Gastrocnemius medialis (tissue), 4 donors: ENCODE measurements at regions not wholly inside any gene's neighbourhood (a gene's known extent, or its start where the extent isn't known, plus 50 kb on each side); places are given as distances from the start of the nearest gene placed in this dataset.

Experiments
- ATAC-seq, 2 donors: fragments of 150-250 bp; one replicate each; pipeline ENCODE4 v1.9.1; 2016
- DNase-seq, 2 donors: peaks; one replicate each; pipeline ENCODE4 v3.0.0-alpha.2; 2019
- H3K27ac ChIP-seq, 4 donors: fragments of 200-600 bp; sonication (generic); 1 replicate in 1 of 4; 2 replicates in 3 of 4; pipeline ENCODE4 v1.5.1; 2016 to 2018; ENCODE audit warnings: mild to moderate bottlenecking in 2 of 4, moderate library complexity in 1 of 4
- H3K27me3 ChIP-seq, 3 donors: fragments of 200-600 bp; sonication (generic) in 2 of 3; 1 replicate in 1 of 3; 2 replicates in 2 of 3; pipeline versions ENCODE4 v1.5.1 to v1.6.0; 2016 to 2019; ENCODE audit warnings: mild to moderate bottlenecking in 1 of 3, moderate library complexity in 1 of 3
- H3K36me3 ChIP-seq, 2 donors: fragments of 200-600 bp; sonication (generic) in 1 of 2; one replicate each; pipeline ENCODE4 v1.5.1; 2017 to 2018
- H3K4me1 ChIP-seq, 2 donors: fragments of 200-600 bp; sonication (generic) in 1 of 2; one replicate each; pipeline ENCODE4 v1.5.1; 2016 to 2017; ENCODE audit warnings: mild to moderate bottlenecking in 2 of 2
- H3K4me3 ChIP-seq, 4 donors: fragments of 200-600 bp; sonication (generic) in 3 of 4; 1 replicate in 1 of 4; 2 replicates in 3 of 4; pipeline ENCODE4 v1.5.1; 2016 to 2019; ENCODE audit warnings: mild to moderate bottlenecking in 2 of 4
- H3K9me3 ChIP-seq, 3 donors: fragments of 200-600 bp; sonication (generic) in 2 of 3; 1 replicate in 1 of 3; 2 replicates in 2 of 3; pipeline ENCODE4 v1.5.1; 2016 to 2019
- POLR2A ChIP-seq, 2 donors: fragments of 450-650 bp; IDR thresholded peaks; one replicate each; pipeline ENCODE4 v1.6.1; 2017; ENCODE audit warnings: antibody characterized with exemption in 2 of 2, mild to moderate bottlenecking in 2 of 2, moderate library complexity in 2 of 2
- in situ Hi-C, 4 donors: fragments of 200-750 bp; cut with MboI; loops; one replicate each; pipeline versions ENCODE4 v1.15.0 to v1.8.0; 2017; ENCODE audit warnings: low sequenced_read_pairs in 4 of 4
- intact Hi-C: fragments of 100-400 bp; cut with DNase I; formaldehyde crosslinking; loops from one replicate; pipeline ENCODE4 v1.15.1; 2023; ENCODE audit warnings: low total_unique reads
- TF ChIP-seq, protein P1 (sequence below), 5 experiments: fragments of 450-650 bp in 3 of 5; fragments of 200-600 bp in 2 of 5; sonication (generic) in 2 of 5; IDR thresholded peaks in 4 of 5; conservative IDR thresholded peaks in 1 of 5; 1 replicate in 4 of 5; 2 replicates in 1 of 5; pipeline ENCODE4 v1.5.1; 2016 to 2019; ENCODE audit warnings: antibody characterized with exemption in 5 of 5, mild to moderate bottlenecking in 3 of 5, moderate library complexity in 3 of 5

DNA sequence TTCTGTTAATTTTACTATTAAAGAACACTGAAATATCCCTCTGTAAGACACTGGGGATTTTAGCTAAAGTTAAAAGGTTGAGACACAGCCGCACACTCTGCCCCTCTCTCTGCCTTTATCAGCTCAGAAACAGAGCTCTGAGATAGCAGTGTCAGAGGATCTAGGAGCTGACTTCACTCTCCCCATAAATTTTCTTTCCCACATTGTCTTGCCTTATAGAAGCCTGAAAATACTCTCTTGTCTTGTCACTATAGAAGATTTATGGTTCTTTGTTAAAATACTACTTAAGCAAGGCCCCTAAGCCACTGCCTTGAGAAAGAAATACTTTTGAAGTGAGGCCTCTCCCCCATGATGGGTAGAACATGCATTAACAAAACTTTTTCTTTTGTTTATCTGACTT is 105.7 kb upstream of the C10orf90 start:
- no peaks in the 10 kb centered on the region for H3K9me3 ChIP-seq
- ATAC-seq (no peak), DNase-seq (no peak)
- in situ Hi-C loops = no loop called here
- H3K4me1 ChIP-seq = no peaks in the 10 kb centered on the region
- intact Hi-C loops = no loop called here
- H3K27me3 ChIP-seq = no peaks in the 10 kb centered on the region
- no peak overlapping the region for H3K27ac ChIP-seq
- no peak for TF ChIP-seq POLR2A (IDR thresholded peaks at IDR 0.05)
- TF ChIP-seq, protein P1, sequence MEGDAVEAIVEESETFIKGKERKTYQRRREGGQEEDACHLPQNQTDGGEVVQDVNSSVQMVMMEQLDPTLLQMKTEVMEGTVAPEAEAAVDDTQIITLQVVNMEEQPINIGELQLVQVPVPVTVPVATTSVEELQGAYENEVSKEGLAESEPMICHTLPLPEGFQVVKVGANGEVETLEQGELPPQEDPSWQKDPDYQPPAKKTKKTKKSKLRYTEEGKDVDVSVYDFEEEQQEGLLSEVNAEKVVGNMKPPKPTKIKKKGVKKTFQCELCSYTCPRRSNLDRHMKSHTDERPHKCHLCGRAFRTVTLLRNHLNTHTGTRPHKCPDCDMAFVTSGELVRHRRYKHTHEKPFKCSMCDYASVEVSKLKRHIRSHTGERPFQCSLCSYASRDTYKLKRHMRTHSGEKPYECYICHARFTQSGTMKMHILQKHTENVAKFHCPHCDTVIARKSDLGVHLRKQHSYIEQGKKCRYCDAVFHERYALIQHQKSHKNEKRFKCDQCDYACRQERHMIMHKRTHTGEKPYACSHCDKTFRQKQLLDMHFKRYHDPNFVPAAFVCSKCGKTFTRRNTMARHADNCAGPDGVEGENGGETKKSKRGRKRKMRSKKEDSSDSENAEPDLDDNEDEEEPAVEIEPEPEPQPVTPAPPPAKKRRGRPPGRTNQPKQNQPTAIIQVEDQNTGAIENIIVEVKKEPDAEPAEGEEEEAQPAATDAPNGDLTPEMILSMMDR (IDR thresholded peaks at IDR 0.05 in 4 of 5, conservative IDR thresholded peaks at IDR 0.05 in 1 of 5) = no peak
- no peaks in the 10 kb centered on the region for H3K36me3 ChIP-seq
- H3K4me3 ChIP-seq = no peak overlapping the region

DNA sequence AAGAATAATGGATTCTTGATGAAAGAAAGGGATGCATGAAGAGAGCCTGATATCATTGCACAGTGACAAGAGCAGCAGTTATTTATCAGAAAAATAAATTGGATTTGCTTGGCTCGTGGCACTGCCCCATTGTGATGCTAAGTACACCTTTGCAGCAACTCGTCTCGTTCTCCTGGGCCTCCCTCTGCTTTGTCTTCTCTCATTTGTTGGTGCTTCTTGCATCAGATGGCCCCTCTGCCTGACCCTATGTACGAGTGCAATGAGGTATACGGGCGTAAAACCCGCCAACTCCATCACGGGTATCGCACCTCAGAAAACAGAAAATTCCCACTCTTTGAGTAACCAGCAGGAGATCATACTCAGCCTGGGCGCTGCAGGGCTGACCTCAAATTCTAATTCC is 107.2 kb upstream of the C10orf90 start:
- H3K27ac ChIP-seq = no peak overlapping the region
- no peaks in the 10 kb centered on the region for H3K36me3 ChIP-seq
- no peak overlapping the region for H3K4me3 ChIP-seq
- H3K9me3 ChIP-seq = no peaks in the 10 kb centered on the region
- TF ChIP-seq, protein P1 (IDR thresholded peaks at IDR 0.05 in 4 of 5, conservative IDR thresholded peaks at IDR 0.05 in 1 of 5) = no peak
- TF ChIP-seq POLR2A (IDR thresholded peaks at IDR 0.05) = no peak
- H3K27me3 ChIP-seq = no peaks in the 10 kb centered on the region
- intact Hi-C loops (no loop called here), in situ Hi-C loops (no loop called here)
- H3K4me1 ChIP-seq = no peaks in the 10 kb centered on the region
- DNase-seq (no peak), ATAC-seq (no peak)

DNA sequence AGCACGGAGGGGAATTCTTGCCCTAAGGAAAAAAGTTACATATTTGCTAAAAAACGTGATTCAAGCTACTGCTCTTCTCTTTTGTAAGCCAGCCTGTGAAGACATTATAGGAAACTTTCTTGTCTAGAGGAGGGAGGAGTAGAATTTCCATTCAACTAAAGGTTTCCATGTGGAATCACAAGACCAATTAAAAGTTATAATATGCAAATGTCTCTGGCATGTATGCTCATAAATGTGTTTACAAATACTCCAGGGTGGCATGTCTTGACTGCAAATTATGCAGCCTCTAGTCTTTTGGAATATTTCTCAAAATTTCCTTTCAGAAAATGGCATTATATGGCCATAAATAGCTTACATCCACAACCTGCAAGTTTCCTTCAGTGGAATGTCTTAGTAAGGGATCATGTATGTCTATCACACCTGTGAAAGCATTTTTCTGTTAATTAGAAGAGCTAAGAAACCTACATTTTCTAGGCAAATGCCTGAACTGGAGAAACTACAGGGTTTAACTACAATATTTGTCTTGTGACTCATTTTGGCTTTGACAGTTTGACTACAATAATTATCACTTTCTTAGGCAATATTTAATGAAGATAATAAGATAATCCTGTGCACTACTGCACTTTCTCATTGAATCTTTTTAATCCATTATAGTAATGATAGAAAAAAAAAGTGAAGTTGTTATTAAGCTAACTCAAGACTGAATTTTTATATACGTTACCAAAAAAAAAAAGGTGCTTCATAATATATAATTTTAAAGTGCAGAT is 111.1 kb upstream of the C10orf90 start:
- in situ Hi-C loops (no loop called here), intact Hi-C loops (no loop called here)
- no peaks in the 10 kb centered on the region for H3K27me3 ChIP-seq
- H3K4me1 ChIP-seq = no peaks in the 10 kb centered on the region
- no peak overlapping the region for H3K4me3 ChIP-seq
- H3K27ac ChIP-seq = no peak overlapping the region
- TF ChIP-seq, protein P1 (IDR thresholded peaks at IDR 0.05 in 4 of 5, conservative IDR thresholded peaks at IDR 0.05 in 1 of 5) = no peak
- TF ChIP-seq POLR2A (IDR thresholded peaks at IDR 0.05) = no peak
- no peaks in the 10 kb centered on the region for H3K9me3 ChIP-seq
- no peak for ATAC-seq
- no peaks in the 10 kb centered on the region for H3K36me3 ChIP-seq
- no peak for DNase-seq

- no peak for TF ChIP-seq POLR2A (IDR thresholded peaks at IDR 0.05)
- TF ChIP-seq, protein P1 (IDR thresholded peaks at IDR 0.05 in 4 of 5, conservative IDR thresholded peaks at IDR 0.05 in 1 of 5) = no peak
- Histone ChIP-seq H3K27ac (no peak overlapping the region), H3K4me3 (no peak overlapping the region), H3K27me3 (no peaks in the 10 kb centered on the region), H3K4me1 (no peaks in the 10 kb centered on the region), H3K36me3 (no peaks in the 10 kb centered on the region), H3K9me3 (no peaks in the 10 kb centered on the region)
- in situ Hi-C loops (no loop called here), intact Hi-C loops (no loop called here)
- ATAC-seq = no peak
- no peak for DNase-seq
Measured at GRCh38 chr10:126783806-126784557, 113.5 kb upstream of the C10orf90 start.
